ENCODE measurements at regions not wholly inside any gene's neighbourhood (a gene's known extent, or its start where the extent isn't known, plus 50 kb on each side); places are given as distances from the start of the nearest gene placed in this dataset.
A peak's percentile ranks its signal among the peaks of the same experiment; 100 is the strongest.

GRCh38 chr2:33967103-33967502, 368.0 kb upstream of the FAM98A start:
- DNase-seq (ENCODE audit: low read depth) = no peak
- TF ChIP-seq CTCF (conservative IDR thresholded peaks at IDR 0.05; ENCODE audit: low read depth, low read length) = no peak
- H3K4me3 ChIP-seq (ENCODE audit: low read depth, low read length) = no peak overlapping the region

GRCh38 chr2:33958591-33958990, 359.5 kb upstream of the FAM98A start:
- TF ChIP-seq CTCF (conservative IDR thresholded peaks at IDR 0.05; ENCODE audit: low read depth, low read length) = no peak
- no peak overlapping the region for H3K4me3 ChIP-seq (ENCODE audit: low read depth, low read length)
- no peak for DNase-seq (ENCODE audit: low read depth)

- DNase-seq (ENCODE audit: low read depth) = no peak
- H3K4me3 ChIP-seq (ENCODE audit: low read depth, low read length) = no peak overlapping the region
- TF ChIP-seq CTCF (conservative IDR thresholded peaks at IDR 0.05; ENCODE audit: low read depth, low read length) = no peak
Measured at GRCh38 chr2:33949371-33949770, 350.3 kb upstream of the FAM98A start.

- H3K4me3 ChIP-seq (ENCODE audit: low read depth, low read length) = no peak overlapping the region
- peak; percentile 13 for DNase-seq (ENCODE audit: low read depth)
- TF ChIP-seq CTCF (conservative IDR thresholded peaks at IDR 0.05; ENCODE audit: low read depth, low read length) = no peak
Measured at GRCh38 chr2:33946193-33946592, 347.1 kb upstream of the FAM98A start.

- DNase-seq (ENCODE audit: low read depth) = no peak
- TF ChIP-seq CTCF (conservative IDR thresholded peaks at IDR 0.05; ENCODE audit: low read depth, low read length) = no peak
- H3K4me3 ChIP-seq (ENCODE audit: low read depth, low read length) = no peak overlapping the region
Measured at GRCh38 chr2:33933203-33933602, 334.1 kb upstream of the FAM98A start.

- H3K4me3 ChIP-seq (ENCODE audit: low read depth, low read length) = no peak overlapping the region
- no peak for DNase-seq (ENCODE audit: low read depth)
- TF ChIP-seq CTCF (conservative IDR thresholded peaks at IDR 0.05; ENCODE audit: low read depth, low read length) = no peak
Measured at GRCh38 chr2:33931164-33931563, 332.1 kb upstream of the FAM98A start.

GRCh38 chr2:33929467-33929866, 330.4 kb upstream of the FAM98A start:
- no peak for DNase-seq (ENCODE audit: low read depth)
- no peak for TF ChIP-seq CTCF (conservative IDR thresholded peaks at IDR 0.05; ENCODE audit: low read depth, low read length)
- H3K4me3 ChIP-seq (ENCODE audit: low read depth, low read length) = no peak overlapping the region
